ENCODE measurements at regions not wholly inside any gene's neighbourhood (a gene's known extent, or its start where the extent isn't known, plus 50 kb on each side); places are given as distances from the start of the nearest gene placed in this dataset.

DNA sequence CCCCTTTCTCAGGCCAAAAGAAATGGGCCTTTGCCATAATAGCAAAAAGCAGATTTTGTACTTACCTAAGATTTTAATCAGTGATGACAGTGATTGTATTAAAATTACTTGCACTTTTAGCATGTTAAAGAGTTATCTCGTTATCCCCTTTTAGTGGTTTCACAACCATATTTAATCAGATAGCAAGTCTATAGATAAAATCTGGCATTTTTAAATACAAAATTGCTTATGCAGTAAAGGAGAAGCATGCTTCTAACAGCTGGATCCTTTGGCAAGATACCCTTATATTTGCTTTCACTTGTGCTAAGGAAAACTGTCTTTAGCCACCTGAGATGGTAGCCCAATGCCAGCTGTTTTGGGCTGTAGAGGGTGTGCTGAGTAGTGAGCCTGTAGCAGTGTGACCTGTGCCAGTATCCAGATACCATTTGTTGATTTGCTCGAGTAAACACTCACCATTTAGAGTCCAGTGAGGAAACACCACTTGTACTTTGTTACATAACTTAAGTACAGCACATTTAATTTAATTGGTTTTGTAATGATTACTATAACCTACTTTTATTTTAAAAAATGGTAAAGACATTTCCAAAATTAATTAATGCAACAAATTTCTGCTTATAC, 314.4 kb upstream of the ZP4 start:
- TF ChIP-seq, protein P1, sequence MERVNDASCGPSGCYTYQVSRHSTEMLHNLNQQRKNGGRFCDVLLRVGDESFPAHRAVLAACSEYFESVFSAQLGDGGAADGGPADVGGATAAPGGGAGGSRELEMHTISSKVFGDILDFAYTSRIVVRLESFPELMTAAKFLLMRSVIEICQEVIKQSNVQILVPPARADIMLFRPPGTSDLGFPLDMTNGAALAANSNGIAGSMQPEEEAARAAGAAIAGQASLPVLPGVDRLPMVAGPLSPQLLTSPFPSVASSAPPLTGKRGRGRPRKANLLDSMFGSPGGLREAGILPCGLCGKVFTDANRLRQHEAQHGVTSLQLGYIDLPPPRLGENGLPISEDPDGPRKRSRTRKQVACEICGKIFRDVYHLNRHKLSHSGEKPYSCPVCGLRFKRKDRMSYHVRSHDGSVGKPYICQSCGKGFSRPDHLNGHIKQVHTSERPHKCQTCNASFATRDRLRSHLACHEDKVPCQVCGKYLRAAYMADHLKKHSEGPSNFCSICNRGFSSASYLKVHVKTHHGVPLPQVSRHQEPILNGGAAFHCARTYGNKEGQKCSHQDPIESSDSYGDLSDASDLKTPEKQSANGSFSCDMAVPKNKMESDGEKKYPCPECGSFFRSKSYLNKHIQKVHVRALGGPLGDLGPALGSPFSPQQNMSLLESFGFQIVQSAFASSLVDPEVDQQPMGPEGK (CRISPR knock-in tag; IDR thresholded peaks at IDR 0.05; ENCODE audit: borderline replicate concordance), result no peak
- TF ChIP-seq, protein P2, sequence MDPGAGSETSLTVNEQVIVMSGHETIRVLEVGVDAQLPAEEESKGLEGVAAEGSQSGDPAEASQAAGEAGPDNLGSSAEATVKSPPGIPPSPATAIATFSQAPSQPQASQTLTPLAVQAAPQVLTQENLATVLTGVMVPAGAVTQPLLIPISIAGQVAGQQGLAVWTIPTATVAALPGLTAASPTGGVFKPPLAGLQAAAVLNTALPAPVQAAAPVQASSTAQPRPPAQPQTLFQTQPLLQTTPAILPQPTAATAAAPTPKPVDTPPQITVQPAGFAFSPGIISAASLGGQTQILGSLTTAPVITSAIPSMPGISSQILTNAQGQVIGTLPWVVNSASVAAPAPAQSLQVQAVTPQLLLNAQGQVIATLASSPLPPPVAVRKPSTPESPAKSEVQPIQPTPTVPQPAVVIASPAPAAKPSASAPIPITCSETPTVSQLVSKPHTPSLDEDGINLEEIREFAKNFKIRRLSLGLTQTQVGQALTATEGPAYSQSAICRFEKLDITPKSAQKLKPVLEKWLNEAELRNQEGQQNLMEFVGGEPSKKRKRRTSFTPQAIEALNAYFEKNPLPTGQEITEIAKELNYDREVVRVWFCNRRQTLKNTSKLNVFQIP (CRISPR knock-in tag; IDR thresholded peaks at IDR 0.05; ENCODE audit: borderline replicate concordance, low read depth), result no peak
- TF ChIP-seq TCF4 (CRISPR knock-in tag; IDR thresholded peaks at IDR 0.05; ENCODE audit: borderline replicate concordance) (no peak), ZNF8 (CRISPR knock-in tag; IDR thresholded peaks at IDR 0.05) (no peak), ZNF70 (CRISPR knock-in tag; IDR thresholded peaks at IDR 0.05) (no peak), ARNTL (CRISPR knock-in tag; IDR thresholded peaks at IDR 0.05; ENCODE audit: borderline replicate concordance, low read depth) (no peak), ISL1 (CRISPR knock-in tag; IDR thresholded peaks at IDR 0.05) (no peak), TOX (CRISPR knock-in tag; IDR thresholded peaks at IDR 0.05; ENCODE audit: borderline replicate concordance) (no peak)

All from SK-N-SH treated with all-trans-retinoic acid at 6 μM for 48 hours (cell line).